OCI-LY3 (cell line): ENCODE measurements at regions not wholly inside any gene's neighbourhood (a gene's known extent, or its start where the extent isn't known, plus 50 kb on each side); places are given as distances from the start of the nearest gene placed in this dataset.

Experiments used
- H2AFZ ChIP-seq: fragments of 200-600, 300-600 bp; shearing (Covaris generic); 2 replicates; pipeline ENCODE4 v1.6.0; 2014; ENCODE audit warnings: antibody characterized with exemption, low read depth, low read length
- H3K27ac ChIP-seq: fragments of 200-600, 300-600 bp; sonication (generic); 2 replicates; pipeline ENCODE4 v1.5.1; 2014; ENCODE audit warnings: mild to moderate bottlenecking, low read length, moderate library complexity, mixed read lengths
- H3K27me3 ChIP-seq: fragments of 200-600, 300-600 bp; sonication (generic); 2 replicates; pipeline ENCODE4 v1.6.1; 2014; ENCODE audit warnings: low read depth, low read length, mixed read lengths
- H3K36me3 ChIP-seq: fragments of 200-600, 300-600 bp; sonication (generic); replicated peaks from 2 replicates; pipeline ENCODE3; 2014; ENCODE audit warnings: low read depth, low read length, mixed read lengths
- H3K4me1 ChIP-seq: fragments of 300-600, 200-600 bp; sonication (generic); 2 replicates; pipeline ENCODE4 v1.6.1; 2014; ENCODE audit warnings: low read length, mixed read lengths
- H3K4me2 ChIP-seq: fragments of 200-600, 300-600 bp; sonication (generic); 2 replicates; pipeline ENCODE4 v1.6.1; 2014; ENCODE audit warnings: low read length, mixed read lengths
- H3K4me3 ChIP-seq: fragments of 300-600, 200-600 bp; sonication (generic); 2 replicates; pipeline ENCODE4 v1.5.1; 2014; ENCODE audit warnings: antibody characterized with exemption, mild to moderate bottlenecking, low read length, moderate library complexity
- H3K79me2 ChIP-seq: fragments of 300-600, 200-600 bp; shearing (Covaris generic); 2 replicates; pipeline ENCODE4 v1.6.1; 2014; ENCODE audit warnings: mild to moderate bottlenecking, low read length, mixed read lengths
- H3K9ac ChIP-seq: fragments of 300-600, 200-600 bp; shearing (Covaris generic); 2 replicates; pipeline ENCODE4 v1.6.0; 2014; ENCODE audit warnings: mild to moderate bottlenecking, low read length, moderate library complexity
- H3K9me3 ChIP-seq: fragments of 200-600, 300-600 bp; shearing (Covaris generic); 2 replicates; pipeline ENCODE4 v1.6.1; 2014; ENCODE audit warnings: low read length, mixed read lengths; ENCODE audit not compliant: insufficient read depth
- H4K20me1 ChIP-seq: fragments of 200-600, 300-600 bp; sonication (generic); 2 replicates; pipeline ENCODE4 v1.6.1; 2016; ENCODE audit warnings: low read length, mixed read lengths; ENCODE audit not compliant: insufficient read depth
- EZH2phosphoT487 ChIP-seq: fragments of 200-600 bp; shearing (Covaris generic); IDR thresholded peaks from 2 replicates; pipeline ENCODE4 v1.6.1; 2018; ENCODE audit warnings: antibody characterized with exemption, mixed run types, low read depth
- TF ChIP-seq, protein P1 (sequence below): fragments of 200-600, 300-600 bp; sonication (generic); IDR thresholded peaks from 2 replicates; pipeline ENCODE4 v1.5.1; 2014; ENCODE audit warnings: antibody characterized with exemption, low read length, low read depth

DNA sequence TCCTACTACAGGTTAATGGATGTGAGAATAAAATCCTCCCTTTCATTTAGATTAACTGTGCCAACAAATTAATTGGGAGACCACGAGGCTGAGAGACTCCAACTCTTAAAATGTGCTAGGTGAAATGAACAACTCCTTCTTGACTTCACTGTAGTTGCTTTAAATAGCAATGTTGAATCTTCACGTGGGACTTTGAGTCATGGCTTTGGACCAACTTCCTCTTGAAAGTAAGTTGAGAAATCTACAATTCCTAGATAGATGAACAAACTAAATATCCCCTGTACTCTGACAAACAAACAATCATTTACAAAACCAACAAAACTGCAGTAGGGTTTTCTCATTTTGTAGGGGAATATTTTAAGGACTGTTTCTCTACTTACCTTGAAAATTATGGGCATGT lies 291.9 kb upstream of the SPRED2 start:
- Histone ChIP-seq H3K4me3 (no peak overlapping the region), H3K4me2 (no peak overlapping the region), H3K27me3 (0 out of 2 replicates have a peak, but pooled peaks cover 7% of the 10 kb centered on the region), H2AFZ (no peak overlapping the region), H3K27ac (no peak overlapping the region), H3K4me1 (no peaks in the 10 kb centered on the region), H3K9ac (no peak overlapping the region), H3K79me2 (no peaks in the 10 kb centered on the region), H3K9me3 (no peaks in the 10 kb centered on the region), H3K36me3 (no peaks in the 10 kb centered on the region), H4K20me1 (no peaks in the 10 kb centered on the region)
- TF ChIP-seq, protein P1, sequence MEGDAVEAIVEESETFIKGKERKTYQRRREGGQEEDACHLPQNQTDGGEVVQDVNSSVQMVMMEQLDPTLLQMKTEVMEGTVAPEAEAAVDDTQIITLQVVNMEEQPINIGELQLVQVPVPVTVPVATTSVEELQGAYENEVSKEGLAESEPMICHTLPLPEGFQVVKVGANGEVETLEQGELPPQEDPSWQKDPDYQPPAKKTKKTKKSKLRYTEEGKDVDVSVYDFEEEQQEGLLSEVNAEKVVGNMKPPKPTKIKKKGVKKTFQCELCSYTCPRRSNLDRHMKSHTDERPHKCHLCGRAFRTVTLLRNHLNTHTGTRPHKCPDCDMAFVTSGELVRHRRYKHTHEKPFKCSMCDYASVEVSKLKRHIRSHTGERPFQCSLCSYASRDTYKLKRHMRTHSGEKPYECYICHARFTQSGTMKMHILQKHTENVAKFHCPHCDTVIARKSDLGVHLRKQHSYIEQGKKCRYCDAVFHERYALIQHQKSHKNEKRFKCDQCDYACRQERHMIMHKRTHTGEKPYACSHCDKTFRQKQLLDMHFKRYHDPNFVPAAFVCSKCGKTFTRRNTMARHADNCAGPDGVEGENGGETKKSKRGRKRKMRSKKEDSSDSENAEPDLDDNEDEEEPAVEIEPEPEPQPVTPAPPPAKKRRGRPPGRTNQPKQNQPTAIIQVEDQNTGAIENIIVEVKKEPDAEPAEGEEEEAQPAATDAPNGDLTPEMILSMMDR: no peak
- no peak for TF ChIP-seq EZH2phosphoT487

DNA sequence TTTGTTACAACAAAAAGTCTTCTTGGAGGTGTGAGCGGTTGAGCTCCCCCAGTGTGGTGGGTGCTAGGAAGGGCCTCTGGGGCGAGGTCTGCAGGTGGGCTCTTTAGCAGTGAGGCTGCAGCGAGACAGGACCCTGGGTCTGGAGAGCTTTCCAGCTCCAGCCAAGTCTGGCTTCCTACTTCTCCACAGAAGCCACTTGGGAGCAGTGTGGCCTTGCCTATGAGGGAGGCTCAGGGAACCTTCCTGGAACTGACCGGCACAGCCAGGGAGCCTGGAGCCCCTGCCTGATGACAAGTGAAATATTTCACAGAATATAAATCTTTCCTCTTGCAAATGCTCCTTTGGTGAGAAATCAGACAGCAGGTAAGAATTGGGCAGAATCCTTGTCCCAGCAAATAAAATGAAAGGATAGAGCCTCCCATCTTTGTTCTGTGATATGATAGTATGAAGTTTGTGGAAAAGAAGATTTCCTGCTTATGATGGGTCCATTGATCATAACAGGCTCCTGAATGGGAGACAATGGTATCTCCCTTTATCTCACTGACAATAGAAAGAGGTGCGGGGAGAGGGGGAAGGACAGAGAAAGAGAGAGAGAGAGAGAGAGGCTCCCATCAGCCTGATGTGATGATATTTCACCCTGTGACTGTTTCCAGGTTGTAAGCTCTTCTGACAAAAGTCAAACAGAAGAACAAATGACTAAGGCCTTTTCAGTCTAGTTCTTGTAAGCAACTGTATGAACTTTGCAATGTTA lies 289.8 kb upstream of the SPRED2 start:
- Histone ChIP-seq H3K4me1 (no peaks in the 10 kb centered on the region), H3K9ac (no peak overlapping the region), H3K27me3 (peaks cover 17% of the 10 kb centered on the region), H3K4me3 (no peak overlapping the region), H4K20me1 (no peaks in the 10 kb centered on the region), H3K9me3 (no peaks in the 10 kb centered on the region), H3K36me3 (no peaks in the 10 kb centered on the region), H3K79me2 (no peaks in the 10 kb centered on the region), H2AFZ (no peak overlapping the region), H3K27ac (no peak overlapping the region), H3K4me2 (no peak overlapping the region)
- TF ChIP-seq, protein P1: 0 out of 2 replicates have a peak, but pooled peaks have one; percentile 3
- TF ChIP-seq EZH2phosphoT487: no peak

DNA sequence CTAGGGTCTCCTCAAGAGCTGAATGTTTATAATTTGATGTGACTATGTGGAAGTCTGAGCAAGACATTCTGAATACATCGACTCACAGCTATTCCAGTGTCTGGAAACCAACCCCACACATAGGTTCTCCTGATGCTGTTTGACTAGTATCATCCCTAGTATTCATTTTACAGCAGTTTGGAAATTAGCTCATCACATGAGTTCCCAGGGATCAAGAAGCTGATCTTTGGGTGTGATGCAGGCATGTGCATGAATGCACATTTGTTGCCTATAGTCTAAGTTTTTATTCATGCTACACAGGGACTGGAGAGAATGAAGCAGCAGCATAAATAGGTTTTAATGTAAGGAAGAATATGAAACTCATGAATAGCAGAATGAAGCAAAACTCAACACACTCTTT lies 284.3 kb upstream of the SPRED2 start:
- Histone ChIP-seq H3K4me1 (no peaks in the 10 kb centered on the region), H3K36me3 (no peaks in the 10 kb centered on the region), H3K9me3 (no peaks in the 10 kb centered on the region), H3K27me3 (peaks cover 31% of the 10 kb centered on the region), H3K27ac (no peak overlapping the region), H3K79me2 (no peaks in the 10 kb centered on the region), H3K9ac (no peak overlapping the region), H3K4me3 (no peak overlapping the region), H2AFZ (no peak overlapping the region), H3K4me2 (no peak overlapping the region), H4K20me1 (no peaks in the 10 kb centered on the region)
- TF ChIP-seq, protein P1: no peak
- no peak for TF ChIP-seq EZH2phosphoT487

- TF ChIP-seq EZH2phosphoT487: no peak
- TF ChIP-seq, protein P1: no peak
- H3K9me3 ChIP-seq: no peaks in the 10 kb centered on the region
- no peak overlapping the region for H3K4me3 ChIP-seq
- no peak overlapping the region for H2AFZ ChIP-seq
- no peak overlapping the region for H3K9ac ChIP-seq
- no peaks in the 10 kb centered on the region for H3K79me2 ChIP-seq
- H3K27me3 ChIP-seq: peaks cover 27% of the 10 kb centered on the region
- no peaks in the 10 kb centered on the region for H3K36me3 ChIP-seq
- H4K20me1 ChIP-seq: no peaks in the 10 kb centered on the region
- no peaks in the 10 kb centered on the region for H3K4me1 ChIP-seq
- no peak overlapping the region for H3K27ac ChIP-seq
- H3K4me2 ChIP-seq: no peak overlapping the region
Observed at GRCh38 chr2:65715323-65715722, 282.9 kb upstream of the SPRED2 start.
